ENCODE measurements at regions not wholly inside any gene's neighbourhood (a gene's known extent, or its start where the extent isn't known, plus 50 kb on each side); places are given as distances from the start of the nearest gene placed in this dataset.

DNA sequence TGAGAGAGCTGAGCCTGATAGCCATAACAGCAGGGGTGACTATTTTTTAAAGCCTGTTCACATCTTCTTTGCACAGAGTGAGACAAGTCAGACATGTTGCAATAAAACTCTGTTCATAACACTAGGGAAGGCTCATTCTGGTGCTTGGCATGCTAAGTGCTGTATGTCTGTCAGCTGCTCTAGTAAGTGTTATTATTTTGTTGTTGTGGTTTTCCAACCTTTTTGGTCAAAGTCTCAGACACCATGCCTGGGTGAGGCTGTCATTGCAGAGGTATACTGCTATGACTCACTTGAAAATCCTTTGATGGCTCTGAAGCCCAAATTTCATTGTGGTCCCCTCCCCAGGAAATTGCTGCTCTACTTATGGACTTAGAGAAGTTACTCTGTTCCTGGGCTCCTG lies 129.7 kb downstream of the ADRA2A start:
- TF ChIP-seq CREM (CRISPR knock-in tag; IDR thresholded peaks at IDR 0.05) (no peak), CTCF (IDR thresholded peaks at IDR 0.05) (no peak), USF2 (CRISPR knock-in tag; IDR thresholded peaks at IDR 0.05) (no peak), E2F1 (CRISPR knock-in tag; IDR thresholded peaks at IDR 0.05) (no peak), ATF3 (CRISPR knock-in tag; conservative IDR thresholded peaks at IDR 0.05) (no peak), TCF7 (CRISPR knock-in tag; IDR thresholded peaks at IDR 0.05; ENCODE audit: low read depth) (no peak), KAT7 (CRISPR knock-in tag; IDR thresholded peaks at IDR 0.05; ENCODE audit: borderline replicate concordance) (no peak), JUN (CRISPR knock-in tag; IDR thresholded peaks at IDR 0.05) (no peak), NFE2L1 (CRISPR knock-in tag; IDR thresholded peaks at IDR 0.05) (no peak), SMAD4 (CRISPR knock-in tag; IDR thresholded peaks at IDR 0.05) (no peak)

Measured in WTC11 (cell line).